H1 (cell line): ENCODE measurements at regions not wholly inside any gene's neighbourhood (a gene's known extent, or its start where the extent isn't known, plus 50 kb on each side); places are given as distances from the start of the nearest gene placed in this dataset.

Source experiments
- CTCF ChIA-PET: fragments of 300-600 bp; sonication (Branson Sonifier 250); formaldehyde crosslinking; loops from one replicate; lab custom pipeline; 2021; ENCODE audit not compliant: partially characterized antibody; lab: Charles Lee
- POLR2A ChIA-PET: fragments of 300-600 bp; sonication (Branson Sonifier 250); formaldehyde crosslinking; loops from one replicate; lab custom pipeline; 2021; ENCODE audit warnings: inconsistent platforms; ENCODE audit not compliant: partially characterized antibody; lab: Charles Lee
- DNase-seq, 2 experiments: peaks; one replicate each; pipeline versions ENCODE4 v3.0.0 to v3.0.0-alpha.2; 2010 to 2022; ENCODE audit warnings: low spot score in 2 of 2, low read depth in 1 of 2, mixed read lengths in 1 of 2
- FAIRE-seq: peaks from 2 replicates; lab custom pipeline; 2011; peaks lifted over from hg19 to GRCh38; lab: Jason Lieb, UNC
- H2AFZ ChIP-seq: 2 replicates; pipeline ENCODE4 v1.8.1; 2012; ENCODE audit warnings: low read length, inconsistent platforms
- H2AK5ac ChIP-seq: 2 replicates; pipeline ENCODE4 v1.6.1; 2013; ENCODE audit warnings: low read depth, low read length
- H2BK120ac ChIP-seq: replicated peaks from 2 replicates; pipeline ENCODE3; 2013; ENCODE audit warnings: low read depth, low read length, inconsistent platforms
- H2BK12ac ChIP-seq: 2 replicates; pipeline ENCODE4 v1.6.1; 2013; ENCODE audit warnings: low read depth, low read length
- H2BK15ac ChIP-seq: 2 replicates; pipeline ENCODE4 v1.6.1; 2013; ENCODE audit warnings: low read length
- H2BK20ac ChIP-seq: 2 replicates; pipeline ENCODE4 v1.6.1; 2013; ENCODE audit warnings: low read length
- H2BK5ac ChIP-seq: 2 replicates; pipeline ENCODE4 v1.6.1; 2013; ENCODE audit warnings: low read depth, low read length
- H3K14ac ChIP-seq: 2 replicates; pipeline ENCODE4 v1.6.1; 2013; ENCODE audit warnings: inconsistent platforms; ENCODE audit not compliant: insufficient read length
- H3K18ac ChIP-seq: 2 replicates; pipeline ENCODE4 v1.6.1; 2013; ENCODE audit warnings: low read length; ENCODE audit errors: extremely low read depth
- H3K23ac ChIP-seq: 2 replicates; pipeline ENCODE4 v1.6.1; 2013; ENCODE audit warnings: inconsistent platforms; ENCODE audit not compliant: insufficient read length
- H3K23me2 ChIP-seq: 2 replicates; pipeline ENCODE4 v1.6.1; 2013; ENCODE audit warnings: low read depth, low read length
- H3K27ac ChIP-seq: 2 replicates; pipeline ENCODE4 v1.6.1; 2011; ENCODE audit warnings: low read depth, low read length, inconsistent platforms
- H3K27me3 ChIP-seq, 4 experiments: replicated peaks in 1 of 4; 1 replicate in 1 of 4; 2 replicates in 3 of 4; pipeline versions ENCODE4 v1.6.1 to v1.8.1; 2011 to 2013; ENCODE audit warnings: low read length in 3 of 4, mild to moderate bottlenecking in 3 of 4, inconsistent platforms in 2 of 4, mixed read lengths in 2 of 4, moderate library complexity in 1 of 4; ENCODE audit not compliant: control insufficient read depth in 3 of 4, insufficient read depth in 3 of 4; ENCODE audit errors: extremely low read depth in 1 of 4
- H3K36me3 ChIP-seq, 4 experiments: 2 replicates each; pipeline versions ENCODE4 v1.6.1 to v1.8.1; 2011 to 2013; ENCODE audit warnings: mild to moderate bottlenecking in 4 of 4, low read length in 3 of 4, moderate library complexity in 2 of 4, control low read depth in 1 of 4, inconsistent platforms in 1 of 4; ENCODE audit not compliant: insufficient read depth in 4 of 4, control insufficient read depth in 2 of 4
- H3K4ac ChIP-seq: replicated peaks from 2 replicates; pipeline ENCODE3; 2013; ENCODE audit warnings: low read length, low read depth, mixed read lengths, inconsistent platforms; ENCODE audit not compliant: insufficient read length
- H3K4me1 ChIP-seq, 4 experiments: replicated peaks in 1 of 4; 1 replicate in 1 of 4; 2 replicates in 3 of 4; pipeline versions ENCODE4 v1.6.1 to v1.8.1; 2011 to 2013; ENCODE audit warnings: low read length in 3 of 4, inconsistent platforms in 2 of 4, mixed read lengths in 1 of 4; ENCODE audit not compliant: insufficient read depth in 4 of 4, control insufficient read depth in 3 of 4
- H3K4me2 ChIP-seq, 2 experiments: 2 replicates each; pipeline versions ENCODE4 v1.6.1 to v1.8.1; 2011 to 2013; ENCODE audit warnings: low read depth in 2 of 2, low read length in 2 of 2, control low read depth in 1 of 2, inconsistent platforms in 1 of 2, mild to moderate bottlenecking in 1 of 2; ENCODE audit not compliant: insufficient read depth in 1 of 2
- H3K4me3 ChIP-seq, 4 experiments: fragments of 200-600, 300-600 bp in 1 of 4; sonication (generic), shearing (Covaris generic), sonication (Bioruptor Twin) in 1 of 4; 2 replicates each; pipeline versions ENCODE4 v1.5.1 to v1.8.1; 2011 to 2016; ENCODE audit warnings: low read length in 4 of 4, low read depth in 3 of 4, control low read depth in 2 of 4, inconsistent platforms in 2 of 4, mild to moderate bottlenecking in 2 of 4, mixed read lengths in 1 of 4, moderate library complexity in 1 of 4; ENCODE audit not compliant: insufficient read depth in 2 of 4; ENCODE audit errors: extremely low read depth in 1 of 4
- H3K56ac ChIP-seq: replicated peaks from 2 replicates; pipeline ENCODE3; 2013; ENCODE audit warnings: low read depth, mild to moderate bottlenecking, mixed read lengths, low read length, inconsistent platforms; ENCODE audit not compliant: insufficient read length
- H3K79me1 ChIP-seq: 2 replicates; pipeline ENCODE4 v1.6.1; 2013; ENCODE audit warnings: low read depth, low read length, control low read depth
- H3K79me2 ChIP-seq, 2 experiments: 2 replicates each; pipeline versions ENCODE4 v1.6.1 to v1.8.1; 2012 to 2013; ENCODE audit warnings: low read length in 2 of 2, mild to moderate bottlenecking in 2 of 2, inconsistent platforms in 1 of 2; ENCODE audit not compliant: insufficient read depth in 2 of 2, control insufficient read depth in 1 of 2
- H3K9ac ChIP-seq, 4 experiments: replicated peaks in 1 of 4; 1 replicate in 1 of 4; 2 replicates in 3 of 4; pipeline versions ENCODE4 v1.6.1 to v1.8.1; 2011 to 2013; ENCODE audit warnings: low read depth in 3 of 4, low read length in 3 of 4, control low read depth in 2 of 4, mild to moderate bottlenecking in 2 of 4, moderate library complexity in 2 of 4, inconsistent platforms in 1 of 4; ENCODE audit errors: extremely low read depth in 1 of 4
- H3K9me3 ChIP-seq, 2 experiments: 2 replicates each; pipeline versions ENCODE4 v1.6.1 to v1.8.1; 2012 to 2013; ENCODE audit warnings: mild to moderate bottlenecking in 2 of 2, moderate library complexity in 2 of 2, control low read depth in 1 of 2, inconsistent platforms in 1 of 2, low read depth in 1 of 2, low read length in 1 of 2, mixed read lengths in 1 of 2; ENCODE audit not compliant: insufficient read depth in 2 of 2
- H4K20me1 ChIP-seq, 2 experiments: replicated peaks in 1 of 2; 2 replicates each; pipeline versions ENCODE3 to v1.8.1; 2011 to 2013; ENCODE audit warnings: inconsistent platforms in 2 of 2, low read length in 2 of 2, mild to moderate bottlenecking in 1 of 2; ENCODE audit not compliant: insufficient read depth in 2 of 2, control insufficient read depth in 1 of 2
- H4K5ac ChIP-seq: 2 replicates; pipeline ENCODE4 v1.6.1; 2013; ENCODE audit warnings: low read length, low read depth, mixed read lengths, inconsistent platforms; ENCODE audit not compliant: insufficient read length
- H4K8ac ChIP-seq: 2 replicates; pipeline ENCODE4 v1.8.0; 2013; ENCODE audit warnings: mild to moderate bottlenecking, moderate library complexity, low read length, inconsistent platforms; ENCODE audit not compliant: insufficient read depth; ENCODE audit errors: extremely low read depth
- H4K91ac ChIP-seq: replicated peaks from 2 replicates; pipeline ENCODE3; 2013; ENCODE audit warnings: low read length, mixed read lengths, inconsistent platforms; ENCODE audit not compliant: insufficient read length
- ATF2 ChIP-seq: IDR thresholded peaks from 2 replicates; pipeline ENCODE4 v1.6.1; 2012; ENCODE audit warnings: low read length, inconsistent platforms
- CBX8 ChIP-seq: fragments of 300-800, 300-1000 bp; sonication (generic); IDR thresholded peaks from 2 replicates; pipeline ENCODE4 v1.7.1; 2016; ENCODE audit warnings: low read depth, low read length, borderline replicate concordance
- CREB1 ChIP-seq: IDR thresholded peaks from 2 replicates; pipeline ENCODE4 v1.6.1; 2012; ENCODE audit warnings: inconsistent platforms
- CTCF ChIP-seq, 3 experiments: IDR thresholded peaks; 1 replicate in 2 of 3; 2 replicates in 1 of 3; pipeline versions ENCODE4 v1.5.1 to v1.6.1; 2011; ENCODE audit warnings: low read length in 3 of 3, mild to moderate bottlenecking in 3 of 3, inconsistent platforms in 2 of 3, low read depth in 1 of 3, moderate library complexity in 1 of 3; ENCODE audit not compliant: insufficient read depth in 1 of 3; ENCODE audit errors: control extremely low read depth in 1 of 3
- E2F6 ChIP-seq: IDR thresholded peaks from 2 replicates; pipeline ENCODE4 v1.6.1; 2012; ENCODE audit warnings: inconsistent platforms
- JUND ChIP-seq: IDR thresholded peaks from 2 replicates; pipeline ENCODE4 v1.6.1; 2011; ENCODE audit warnings: mild to moderate bottlenecking, improper control_type of control experiment, low read length
- RXRA ChIP-seq: IDR thresholded peaks from 2 replicates; pipeline ENCODE4 v1.6.1; 2011; ENCODE audit warnings: low read depth, mild to moderate bottlenecking, low read length, moderate library complexity; ENCODE audit not compliant: insufficient read depth
- SIN3A ChIP-seq, 2 experiments: IDR thresholded peaks in 1 of 2; conservative IDR thresholded peaks in 1 of 2; 2 replicates each; pipeline ENCODE4 v1.6.1; 2011 to 2012; ENCODE audit warnings: low read length in 2 of 2, improper control_type of control experiment in 1 of 2, low read depth in 1 of 2, mild to moderate bottlenecking in 1 of 2
- SIRT6 ChIP-seq: IDR thresholded peaks from one replicate; pipeline ENCODE4 v1.7.1; 2012; ENCODE audit warnings: low read length, inconsistent platforms
- SP4 ChIP-seq: IDR thresholded peaks from 2 replicates; pipeline ENCODE4 v1.6.1; 2012; ENCODE audit warnings: low read length, inconsistent platforms
- WGBS, 2 experiments: shearing (Covaris generic) in 1 of 2; methylation state at CpG; one replicate each; pipeline versions ENCODE4 v1.1.6 to v1.1.7; 2013 to 2015; ENCODE audit warnings: low lambda C conversion rate in 2 of 2, mixed read lengths in 2 of 2, inconsistent platforms in 1 of 2, low coverage in 1 of 2, missing lambda C conversion rate in 1 of 2; ENCODE audit not compliant: insufficient replicate concordance in 2 of 2, insufficient coverage in 1 of 2, insufficient read length in 1 of 2; ENCODE audit errors: extremely low coverage in 1 of 2, missing lambda C conversion rate in 1 of 2; 5-methylcytosine and 5-hydroxymethylcytosine counted together

- no peaks in the 10 kb centered on the region for H3K79me2 ChIP-seq
- H2AFZ ChIP-seq: no peak overlapping the region
- FAIRE-seq (no peak), DNase-seq (no peak)
- ChIA-PET CTCF (interaction anchor here (0.6 to 1.7 kb wide), 2 partner anchors 8 to 147 kb away, joined by 3 read pairs; no protein-coding TSS in a partner anchor), POLR2A (no interaction called here)
- H3K23me2 ChIP-seq: peaks cover 3% of the 10 kb centered on the region; the same call in 1 of the 2 replicates
- H2BK15ac ChIP-seq: no peak overlapping the region
- no peak overlapping the region for H3K4me3 ChIP-seq
- no peak overlapping the region for H3K23ac ChIP-seq
- no peak overlapping the region for H3K9ac ChIP-seq
- H3K4ac ChIP-seq: no peak overlapping the region
- H3K36me3 ChIP-seq: no peaks in the 10 kb centered on the region
- 5% methylated on average over 1 of the region's 1 CpG; no CpG with 5 or more reads in 1 of the 2 experiments for WGBS, 2 experiments
- H3K4me1 ChIP-seq: peaks cover 0 to 3% (median 0%) of the 10 kb centered on the region in 4 experiments; a peak in 1 of 7 replicates
- no peak overlapping the region for H3K4me2 ChIP-seq
- no peak overlapping the region for H4K5ac ChIP-seq
- no peaks in the 10 kb centered on the region for H4K20me1 ChIP-seq
- H3K14ac ChIP-seq: no peak overlapping the region
- no peak overlapping the region for H2BK120ac ChIP-seq
- no peak overlapping the region for H3K18ac ChIP-seq
- H3K9me3 ChIP-seq: no peaks in the 10 kb centered on the region
- H4K91ac ChIP-seq: no peak overlapping the region
- H3K27ac ChIP-seq: no peak overlapping the region
- H2BK20ac ChIP-seq: no peak overlapping the region
- no peak overlapping the region for H2AK5ac ChIP-seq
- no peaks in the 10 kb centered on the region for H3K27me3 ChIP-seq
- H4K8ac ChIP-seq: no peak overlapping the region
- H2BK12ac ChIP-seq: no peak overlapping the region
- no peak overlapping the region for H2BK5ac ChIP-seq
- no peaks in the 10 kb centered on the region for H3K79me1 ChIP-seq
- no peak overlapping the region for H3K56ac ChIP-seq
- TF ChIP-seq CREB1 (no peak), JUND (no peak), ATF2 (no peak), RXRA (no peak), SIRT6 (no peak), E2F6 (no peak), CBX8 (no peak), SP4 (no peak), SIN3A (conservative IDR thresholded peaks at IDR 0.05 in 1 of 2, IDR thresholded peaks at IDR 0.05 in 1 of 2; ENCODE audit: low read depth in 1 of 2, low read length in 2 of 2) (no peak), CTCF (IDR thresholded peaks at IDR 0.05; ENCODE audit: control extremely low read depth in 1 of 3, insufficient read depth in 1 of 3, low read depth in 1 of 3, low read length in 3 of 3) (no peak)
These were observed 287.4 kb downstream of the CDK5RAP2 start for GRCh38 chr9:120292606-120293005.
